H9 (cell line): ENCODE measurements at regions not wholly inside any gene's neighbourhood (a gene's known extent, or its start where the extent isn't known, plus 50 kb on each side); places are given as distances from the start of the nearest gene placed in this dataset.

Experiments
- DNase-seq: peaks from one replicate; pipeline ENCODE4 v3.0.0-alpha.2; 2017
- H2AFZ ChIP-seq: one replicate; pipeline ENCODE4 v1.6.1; 2013; ENCODE audit warnings: mild to moderate bottlenecking, low read length, control low read depth, moderate library complexity
- H2AK5ac ChIP-seq: 2 replicates; pipeline ENCODE4 v1.6.1; 2013; ENCODE audit warnings: low read length, control low read depth, mixed read lengths; ENCODE audit not compliant: insufficient read length
- H2BK120ac ChIP-seq: one replicate; pipeline ENCODE4 v1.6.1; 2013; ENCODE audit warnings: low read depth, mild to moderate bottlenecking, low read length, control low read depth, inconsistent platforms; ENCODE audit not compliant: poor library complexity, severe bottlenecking
- H2BK12ac ChIP-seq: 2 replicates; pipeline ENCODE4 v1.6.1; 2013; ENCODE audit warnings: low read length, control low read depth, mixed read lengths, low read depth; ENCODE audit not compliant: insufficient read length
- H2BK15ac ChIP-seq: 2 replicates; pipeline ENCODE4 v1.6.1; 2013; ENCODE audit warnings: low read depth, low read length, control low read depth
- H2BK20ac ChIP-seq: one replicate; pipeline ENCODE4 v1.6.1; 2013; ENCODE audit warnings: low read depth, mild to moderate bottlenecking, low read length, control low read depth, inconsistent platforms; ENCODE audit not compliant: poor library complexity, severe bottlenecking
- H2BK5ac ChIP-seq: 2 replicates; pipeline ENCODE4 v1.6.1; 2013; ENCODE audit warnings: low read length, control low read depth, mixed read lengths; ENCODE audit not compliant: insufficient read length
- H3K14ac ChIP-seq: 2 replicates; pipeline ENCODE4 v1.6.1; 2013; ENCODE audit warnings: low read length, control low read depth; ENCODE audit not compliant: insufficient read depth
- H3K18ac ChIP-seq: 2 replicates; pipeline ENCODE4 v1.6.1; 2013; ENCODE audit warnings: low read depth, mild to moderate bottlenecking, mixed read lengths, low read length, control low read depth; ENCODE audit not compliant: insufficient read length
- H3K23ac ChIP-seq: 2 replicates; pipeline ENCODE4 v1.6.1; 2013; ENCODE audit warnings: low read length, control low read depth, mixed read lengths, low read depth; ENCODE audit not compliant: insufficient read length
- H3K23me2 ChIP-seq: 2 replicates; pipeline ENCODE4 v1.6.1; 2013; ENCODE audit warnings: low read depth, mild to moderate bottlenecking, mixed read lengths, low read length, control low read depth; ENCODE audit not compliant: insufficient read length, poor library complexity, severe bottlenecking
- H3K27ac ChIP-seq: 2 replicates; pipeline ENCODE4 v1.5.1; 2013; ENCODE audit warnings: low read length, control low read depth, mixed read lengths, low read depth; ENCODE audit not compliant: insufficient read length
- H3K27me3 ChIP-seq: 2 replicates; pipeline ENCODE4 v1.6.1; 2013; ENCODE audit warnings: low read length, control low read depth, inconsistent platforms; ENCODE audit not compliant: insufficient read depth
- H3K4ac ChIP-seq: 2 replicates; pipeline ENCODE4 v1.6.1; 2013; ENCODE audit warnings: low read depth, mild to moderate bottlenecking, control low read depth, inconsistent platforms, low read length, moderate library complexity
- H3K4me1 ChIP-seq: 2 replicates; pipeline ENCODE4 v1.6.1; 2013; ENCODE audit warnings: low read length, control low read depth, inconsistent platforms; ENCODE audit not compliant: insufficient read depth
- H3K4me2 ChIP-seq: 2 replicates; pipeline ENCODE4 v1.6.1; 2013; ENCODE audit warnings: low read length, control low read depth, mixed read lengths; ENCODE audit not compliant: insufficient read length, insufficient read depth
- H3K56ac ChIP-seq: 2 replicates; pipeline ENCODE4 v1.6.1; 2013; ENCODE audit warnings: low read depth, mild to moderate bottlenecking, mixed read lengths, low read length, control low read depth; ENCODE audit not compliant: insufficient read length
- H3K79me1 ChIP-seq: 2 replicates; pipeline ENCODE4 v1.6.1; 2013; ENCODE audit warnings: low read depth, mild to moderate bottlenecking, moderate library complexity, low read length, control low read depth, inconsistent platforms; ENCODE audit not compliant: insufficient read depth, poor library complexity, severe bottlenecking
- H3K79me2 ChIP-seq: 2 replicates; pipeline ENCODE4 v1.6.1; 2013; ENCODE audit warnings: low read length, control low read depth, inconsistent platforms; ENCODE audit not compliant: insufficient read depth
- H3K9ac ChIP-seq: 2 replicates; pipeline ENCODE4 v1.6.1; 2013; ENCODE audit warnings: low read length, control low read depth, mixed read lengths; ENCODE audit not compliant: insufficient read length; ENCODE audit errors: extremely low read depth
- H3K9me3 ChIP-seq: one replicate; pipeline ENCODE4 v1.6.1; 2013; ENCODE audit warnings: low read depth, low read length, inconsistent platforms; ENCODE audit not compliant: control insufficient read depth
- H3T11ph ChIP-seq: one replicate; pipeline ENCODE4 v1.6.1; 2013; ENCODE audit warnings: mild to moderate bottlenecking, low read length, control low read depth, inconsistent platforms
- H4K20me1 ChIP-seq: one replicate; pipeline ENCODE4 v1.6.1; 2013; ENCODE audit not compliant: control insufficient read depth, insufficient read length, insufficient read depth
- H4K5ac ChIP-seq: 2 replicates; pipeline ENCODE4 v1.6.1; 2013; ENCODE audit warnings: low read depth, mild to moderate bottlenecking, mixed read lengths, low read length, control low read depth; ENCODE audit not compliant: insufficient read length
- H4K8ac ChIP-seq: replicated peaks from 2 replicates; pipeline ENCODE4 v1.6.1; 2013; ENCODE audit warnings: low read length, control low read depth, mixed read lengths, low read depth; ENCODE audit not compliant: insufficient read length
- H4K91ac ChIP-seq: 2 replicates; pipeline ENCODE4 v1.6.1; 2013; ENCODE audit warnings: low read depth, mild to moderate bottlenecking, moderate library complexity, mixed read lengths, low read length, control low read depth; ENCODE audit not compliant: insufficient read length
- H3K27ac Mint-ChIP-seq, 3 experiments: 2 replicates in 2 of 3; 3 replicates in 1 of 3; pipeline ENCODE4 v1.8.0; 2020 to 2021; ENCODE audit warnings: mixed read lengths in 3 of 3, mild to moderate bottlenecking in 1 of 3, moderate library complexity in 1 of 3
- H3K27me3 Mint-ChIP-seq: 2 replicates; pipeline ENCODE4 v1.8.0; 2021; ENCODE audit warnings: low read depth, mild to moderate bottlenecking, moderate library complexity, mixed read lengths
- H3K36me3 Mint-ChIP-seq, 3 experiments: 2 replicates in 2 of 3; 3 replicates in 1 of 3; pipeline ENCODE4 v1.8.0; 2020 to 2021; ENCODE audit warnings: low read depth in 3 of 3, mixed read lengths in 3 of 3; ENCODE audit not compliant: insufficient read depth in 1 of 3
- H3K4me1 Mint-ChIP-seq, 2 experiments: 2 replicates each; pipeline ENCODE4 v1.8.0; 2020; ENCODE audit warnings: mixed read lengths in 2 of 2
- H3K4me3 Mint-ChIP-seq, 2 experiments: 2 replicates in 1 of 2; 3 replicates in 1 of 2; pipeline ENCODE4 v1.8.0; 2020 to 2021; ENCODE audit warnings: mild to moderate bottlenecking in 2 of 2, mixed read lengths in 2 of 2, moderate library complexity in 1 of 2
- H3K9me3 Mint-ChIP-seq, 2 experiments: 2 replicates in 1 of 2; 3 replicates in 1 of 2; pipeline ENCODE4 v1.8.0; 2020; ENCODE audit warnings: mild to moderate bottlenecking in 2 of 2, mixed read lengths in 2 of 2, moderate library complexity in 1 of 2
- WGBS: extraction: QIAGEN DNeasy Blood & Tissue Kit; methylation state at CpG from one replicate; pipeline ENCODE4 v1.1.7; 2013; ENCODE audit warnings: missing lambda C conversion rate, low lambda C conversion rate, mixed read lengths; ENCODE audit not compliant: insufficient read length; ENCODE audit errors: extremely low coverage; 5-methylcytosine and 5-hydroxymethylcytosine counted together
- TF ChIP-seq, protein P1 (sequence below): fragments of 200-600 bp; sonication (generic); conservative IDR thresholded peaks from 3 replicates; pipeline ENCODE4 v1.8.0; 2021; ENCODE audit warnings: antibody characterized with exemption, mild to moderate bottlenecking

DNA sequence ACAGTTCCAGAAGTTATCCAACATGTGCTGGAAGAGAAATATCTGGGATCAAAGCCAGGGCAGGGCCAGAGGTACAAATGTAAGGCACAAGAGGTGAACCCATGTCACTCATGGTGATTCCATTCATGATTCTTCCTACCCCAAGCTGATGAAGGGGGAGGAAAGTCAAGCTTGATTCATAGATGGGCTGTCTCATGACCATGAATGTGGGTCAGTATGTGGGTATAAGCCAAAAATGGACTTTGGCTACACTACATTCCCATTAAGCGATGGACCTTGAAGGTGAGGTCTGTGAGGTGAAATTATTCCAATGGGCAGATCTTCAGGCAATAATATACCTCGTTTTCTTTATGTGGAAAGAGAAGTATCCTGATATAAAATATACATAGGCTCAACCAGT, 217.1 kb downstream of the BTG1 start:
- no peak overlapping the region for H4K5ac ChIP-seq
- H3K4ac ChIP-seq: no peak overlapping the region
- no peaks in the 10 kb centered on the region for H3K27me3 Mint-ChIP-seq
- H3T11ph ChIP-seq: no peak overlapping the region
- no peak overlapping the region for H2BK12ac ChIP-seq
- no peaks in the 10 kb centered on the region for H3K4me1 ChIP-seq
- H3K9ac ChIP-seq: no peak overlapping the region
- no peak overlapping the region for H3K14ac ChIP-seq
- no peak overlapping the region for H2AK5ac ChIP-seq
- H3K27ac ChIP-seq: no peak overlapping the region
- H3K27me3 ChIP-seq: no peaks in the 10 kb centered on the region
- no peak for DNase-seq
- H3K27ac Mint-ChIP-seq: no peak overlapping the region
- no peak overlapping the region for H2BK20ac ChIP-seq
- no peak overlapping the region for H2BK15ac ChIP-seq
- H3K23me2 ChIP-seq: no peaks in the 10 kb centered on the region
- H3K9me3 ChIP-seq: no peaks in the 10 kb centered on the region
- no peaks in the 10 kb centered on the region for H3K79me1 ChIP-seq
- H4K20me1 ChIP-seq: no peaks in the 10 kb centered on the region
- H3K9me3 Mint-ChIP-seq: no peaks in the 10 kb centered on the region; a peak in 1 of 5 replicates
- WGBS: no CpG with 5 or more reads among the region's 2 CpGs
- peaks cover 4 to 5% of the 10 kb centered on the region in 2 experiments for H3K4me1 Mint-ChIP-seq
- no peak overlapping the region for H2AFZ ChIP-seq
- H3K56ac ChIP-seq: no peak overlapping the region
- H3K23ac ChIP-seq: no peak overlapping the region
- H4K8ac ChIP-seq: no peak overlapping the region
- H4K91ac ChIP-seq: no peak overlapping the region
- no peak overlapping the region for H2BK5ac ChIP-seq
- TF ChIP-seq, protein P1, sequence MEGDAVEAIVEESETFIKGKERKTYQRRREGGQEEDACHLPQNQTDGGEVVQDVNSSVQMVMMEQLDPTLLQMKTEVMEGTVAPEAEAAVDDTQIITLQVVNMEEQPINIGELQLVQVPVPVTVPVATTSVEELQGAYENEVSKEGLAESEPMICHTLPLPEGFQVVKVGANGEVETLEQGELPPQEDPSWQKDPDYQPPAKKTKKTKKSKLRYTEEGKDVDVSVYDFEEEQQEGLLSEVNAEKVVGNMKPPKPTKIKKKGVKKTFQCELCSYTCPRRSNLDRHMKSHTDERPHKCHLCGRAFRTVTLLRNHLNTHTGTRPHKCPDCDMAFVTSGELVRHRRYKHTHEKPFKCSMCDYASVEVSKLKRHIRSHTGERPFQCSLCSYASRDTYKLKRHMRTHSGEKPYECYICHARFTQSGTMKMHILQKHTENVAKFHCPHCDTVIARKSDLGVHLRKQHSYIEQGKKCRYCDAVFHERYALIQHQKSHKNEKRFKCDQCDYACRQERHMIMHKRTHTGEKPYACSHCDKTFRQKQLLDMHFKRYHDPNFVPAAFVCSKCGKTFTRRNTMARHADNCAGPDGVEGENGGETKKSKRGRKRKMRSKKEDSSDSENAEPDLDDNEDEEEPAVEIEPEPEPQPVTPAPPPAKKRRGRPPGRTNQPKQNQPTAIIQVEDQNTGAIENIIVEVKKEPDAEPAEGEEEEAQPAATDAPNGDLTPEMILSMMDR: no peak
- no peak overlapping the region for H3K4me2 ChIP-seq
- H3K18ac ChIP-seq: no peak overlapping the region
- no peak overlapping the region for H3K4me3 Mint-ChIP-seq
- no peaks in the 10 kb centered on the region for H3K36me3 Mint-ChIP-seq
- no peak overlapping the region for H2BK120ac ChIP-seq
- H3K79me2 ChIP-seq: no peaks in the 10 kb centered on the region
